ENCODE measurements at regions not wholly inside any gene's neighbourhood (a gene's known extent, or its start where the extent isn't known, plus 50 kb on each side); places are given as distances from the start of the nearest gene placed in this dataset.
"Not testable (repeated sequence)": the region's sequence is repeated elsewhere in the genome, so short reads cannot be mapped to it uniquely, and the experiment has no call there.

- TF ChIP-seq, protein P1, sequence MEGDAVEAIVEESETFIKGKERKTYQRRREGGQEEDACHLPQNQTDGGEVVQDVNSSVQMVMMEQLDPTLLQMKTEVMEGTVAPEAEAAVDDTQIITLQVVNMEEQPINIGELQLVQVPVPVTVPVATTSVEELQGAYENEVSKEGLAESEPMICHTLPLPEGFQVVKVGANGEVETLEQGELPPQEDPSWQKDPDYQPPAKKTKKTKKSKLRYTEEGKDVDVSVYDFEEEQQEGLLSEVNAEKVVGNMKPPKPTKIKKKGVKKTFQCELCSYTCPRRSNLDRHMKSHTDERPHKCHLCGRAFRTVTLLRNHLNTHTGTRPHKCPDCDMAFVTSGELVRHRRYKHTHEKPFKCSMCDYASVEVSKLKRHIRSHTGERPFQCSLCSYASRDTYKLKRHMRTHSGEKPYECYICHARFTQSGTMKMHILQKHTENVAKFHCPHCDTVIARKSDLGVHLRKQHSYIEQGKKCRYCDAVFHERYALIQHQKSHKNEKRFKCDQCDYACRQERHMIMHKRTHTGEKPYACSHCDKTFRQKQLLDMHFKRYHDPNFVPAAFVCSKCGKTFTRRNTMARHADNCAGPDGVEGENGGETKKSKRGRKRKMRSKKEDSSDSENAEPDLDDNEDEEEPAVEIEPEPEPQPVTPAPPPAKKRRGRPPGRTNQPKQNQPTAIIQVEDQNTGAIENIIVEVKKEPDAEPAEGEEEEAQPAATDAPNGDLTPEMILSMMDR (IDR thresholded peaks at IDR 0.05; ENCODE audit: low read depth, low read length): no peak
- no peak for DNase-seq (ENCODE audit: extremely low read depth, low read depth)
These were observed 155.5 kb downstream of the MTX2 start for GRCh38 chr2:176424746-176425145.

GRCh38 chr2:176427549-176427948 is 158.3 kb downstream of the MTX2 start:
- TF ChIP-seq, protein P1 (IDR thresholded peaks at IDR 0.05; ENCODE audit: low read depth, low read length): no peak
- no peak for DNase-seq (ENCODE audit: extremely low read depth, low read depth)

- not testable (repeated sequence) for DNase-seq (ENCODE audit: extremely low read depth, low read depth)
These were observed 159.8 kb downstream of the MTX2 start for GRCh38 chr2:176428944-176429469.

- no peak for DNase-seq (ENCODE audit: extremely low read depth, low read depth)
- TF ChIP-seq, protein P1 (IDR thresholded peaks at IDR 0.05; ENCODE audit: low read depth, low read length): no peak
These were observed 163.2 kb downstream of the MTX2 start for GRCh38 chr2:176432434-176432833.

- TF ChIP-seq, protein P1 (IDR thresholded peaks at IDR 0.05; ENCODE audit: low read depth, low read length): no peak
- DNase-seq (ENCODE audit: extremely low read depth, low read depth): no peak
These were observed 166.5 kb downstream of the MTX2 start for GRCh38 chr2:176435729-176436128.

- TF ChIP-seq, protein P1 (IDR thresholded peaks at IDR 0.05; ENCODE audit: low read depth, low read length): no peak
These were observed 174.7 kb downstream of the MTX2 start for GRCh38 chr2:176443946-176444345.

GRCh38 chr2:176445956-176446355 is 176.7 kb downstream of the MTX2 start:
- TF ChIP-seq, protein P1 (IDR thresholded peaks at IDR 0.05; ENCODE audit: low read depth, low read length): no peak
- DNase-seq (ENCODE audit: extremely low read depth, low read depth): no peak

More at GRCh38 chr2:176443946-176444345, 174.7 kb downstream of the MTX2 start:
- DNase-seq (ENCODE audit: extremely low read depth, low read depth): no peak

GRCh38 chr2:176446718-176447414 is 177.6 kb downstream of the MTX2 start:
- TF ChIP-seq, protein P1 (IDR thresholded peaks at IDR 0.05; ENCODE audit: low read depth, low read length): no peak
- no peak for DNase-seq (ENCODE audit: extremely low read depth, low read depth)
